H1 (cell line): ENCODE measurements at regions not wholly inside any gene's neighbourhood (a gene's known extent, or its start where the extent isn't known, plus 50 kb on each side); places are given as distances from the start of the nearest gene placed in this dataset.

Experiments
- CTCF ChIA-PET: fragments of 300-600 bp; sonication (Branson Sonifier 250); formaldehyde crosslinking; loops from one replicate; lab custom pipeline; 2021; ENCODE audit not compliant: partially characterized antibody; lab: Charles Lee
- POLR2A ChIA-PET: fragments of 300-600 bp; sonication (Branson Sonifier 250); formaldehyde crosslinking; loops from one replicate; lab custom pipeline; 2021; ENCODE audit warnings: inconsistent platforms; ENCODE audit not compliant: partially characterized antibody; lab: Charles Lee
- DNase-seq, 2 experiments: peaks; one replicate each; pipeline versions ENCODE4 v3.0.0 to v3.0.0-alpha.2; 2010 to 2022; ENCODE audit warnings: low spot score in 2 of 2, low read depth in 1 of 2, mixed read lengths in 1 of 2
- FAIRE-seq: peaks from 2 replicates; lab custom pipeline; 2011; peaks lifted over from hg19 to GRCh38; lab: Jason Lieb, UNC
- H2AFZ ChIP-seq: 2 replicates; pipeline ENCODE4 v1.8.1; 2012; ENCODE audit warnings: low read length, inconsistent platforms
- H2AK5ac ChIP-seq: 2 replicates; pipeline ENCODE4 v1.6.1; 2013; ENCODE audit warnings: low read depth, low read length
- H2BK120ac ChIP-seq: replicated peaks from 2 replicates; pipeline ENCODE3; 2013; ENCODE audit warnings: low read depth, low read length, inconsistent platforms
- H2BK12ac ChIP-seq: 2 replicates; pipeline ENCODE4 v1.6.1; 2013; ENCODE audit warnings: low read depth, low read length
- H2BK15ac ChIP-seq: 2 replicates; pipeline ENCODE4 v1.6.1; 2013; ENCODE audit warnings: low read length
- H2BK20ac ChIP-seq: 2 replicates; pipeline ENCODE4 v1.6.1; 2013; ENCODE audit warnings: low read length
- H2BK5ac ChIP-seq: 2 replicates; pipeline ENCODE4 v1.6.1; 2013; ENCODE audit warnings: low read depth, low read length
- H3K14ac ChIP-seq: 2 replicates; pipeline ENCODE4 v1.6.1; 2013; ENCODE audit warnings: inconsistent platforms; ENCODE audit not compliant: insufficient read length
- H3K18ac ChIP-seq: 2 replicates; pipeline ENCODE4 v1.6.1; 2013; ENCODE audit warnings: low read length; ENCODE audit errors: extremely low read depth
- H3K23ac ChIP-seq: 2 replicates; pipeline ENCODE4 v1.6.1; 2013; ENCODE audit warnings: inconsistent platforms; ENCODE audit not compliant: insufficient read length
- H3K23me2 ChIP-seq: 2 replicates; pipeline ENCODE4 v1.6.1; 2013; ENCODE audit warnings: low read depth, low read length
- H3K27ac ChIP-seq: 2 replicates; pipeline ENCODE4 v1.6.1; 2011; ENCODE audit warnings: low read depth, low read length, inconsistent platforms
- H3K27me3 ChIP-seq, 4 experiments: replicated peaks in 1 of 4; 1 replicate in 1 of 4; 2 replicates in 3 of 4; pipeline versions ENCODE4 v1.6.1 to v1.8.1; 2011 to 2013; ENCODE audit warnings: low read length in 3 of 4, mild to moderate bottlenecking in 3 of 4, inconsistent platforms in 2 of 4, mixed read lengths in 2 of 4, moderate library complexity in 1 of 4; ENCODE audit not compliant: control insufficient read depth in 3 of 4, insufficient read depth in 3 of 4; ENCODE audit errors: extremely low read depth in 1 of 4
- H3K36me3 ChIP-seq, 4 experiments: 2 replicates each; pipeline versions ENCODE4 v1.6.1 to v1.8.1; 2011 to 2013; ENCODE audit warnings: mild to moderate bottlenecking in 4 of 4, low read length in 3 of 4, moderate library complexity in 2 of 4, control low read depth in 1 of 4, inconsistent platforms in 1 of 4; ENCODE audit not compliant: insufficient read depth in 4 of 4, control insufficient read depth in 2 of 4
- H3K4ac ChIP-seq: replicated peaks from 2 replicates; pipeline ENCODE3; 2013; ENCODE audit warnings: low read length, low read depth, mixed read lengths, inconsistent platforms; ENCODE audit not compliant: insufficient read length
- H3K4me1 ChIP-seq, 4 experiments: replicated peaks in 1 of 4; 1 replicate in 1 of 4; 2 replicates in 3 of 4; pipeline versions ENCODE4 v1.6.1 to v1.8.1; 2011 to 2013; ENCODE audit warnings: low read length in 3 of 4, inconsistent platforms in 2 of 4, mixed read lengths in 1 of 4; ENCODE audit not compliant: insufficient read depth in 4 of 4, control insufficient read depth in 3 of 4
- H3K4me2 ChIP-seq, 2 experiments: 2 replicates each; pipeline versions ENCODE4 v1.6.1 to v1.8.1; 2011 to 2013; ENCODE audit warnings: low read depth in 2 of 2, low read length in 2 of 2, control low read depth in 1 of 2, inconsistent platforms in 1 of 2, mild to moderate bottlenecking in 1 of 2; ENCODE audit not compliant: insufficient read depth in 1 of 2
- H3K4me3 ChIP-seq, 4 experiments: fragments of 200-600, 300-600 bp in 1 of 4; sonication (generic), shearing (Covaris generic), sonication (Bioruptor Twin) in 1 of 4; 2 replicates each; pipeline versions ENCODE4 v1.5.1 to v1.8.1; 2011 to 2016; ENCODE audit warnings: low read length in 4 of 4, low read depth in 3 of 4, control low read depth in 2 of 4, inconsistent platforms in 2 of 4, mild to moderate bottlenecking in 2 of 4, mixed read lengths in 1 of 4, moderate library complexity in 1 of 4; ENCODE audit not compliant: insufficient read depth in 2 of 4; ENCODE audit errors: extremely low read depth in 1 of 4
- H3K56ac ChIP-seq: replicated peaks from 2 replicates; pipeline ENCODE3; 2013; ENCODE audit warnings: low read depth, mild to moderate bottlenecking, mixed read lengths, low read length, inconsistent platforms; ENCODE audit not compliant: insufficient read length
- H3K79me1 ChIP-seq: 2 replicates; pipeline ENCODE4 v1.6.1; 2013; ENCODE audit warnings: low read depth, low read length, control low read depth
- H3K79me2 ChIP-seq, 2 experiments: 2 replicates each; pipeline versions ENCODE4 v1.6.1 to v1.8.1; 2012 to 2013; ENCODE audit warnings: low read length in 2 of 2, mild to moderate bottlenecking in 2 of 2, inconsistent platforms in 1 of 2; ENCODE audit not compliant: insufficient read depth in 2 of 2, control insufficient read depth in 1 of 2
- H3K9ac ChIP-seq, 4 experiments: replicated peaks in 1 of 4; 1 replicate in 1 of 4; 2 replicates in 3 of 4; pipeline versions ENCODE4 v1.6.1 to v1.8.1; 2011 to 2013; ENCODE audit warnings: low read depth in 3 of 4, low read length in 3 of 4, control low read depth in 2 of 4, mild to moderate bottlenecking in 2 of 4, moderate library complexity in 2 of 4, inconsistent platforms in 1 of 4; ENCODE audit errors: extremely low read depth in 1 of 4
- H3K9me3 ChIP-seq, 2 experiments: 2 replicates each; pipeline versions ENCODE4 v1.6.1 to v1.8.1; 2012 to 2013; ENCODE audit warnings: mild to moderate bottlenecking in 2 of 2, moderate library complexity in 2 of 2, control low read depth in 1 of 2, inconsistent platforms in 1 of 2, low read depth in 1 of 2, low read length in 1 of 2, mixed read lengths in 1 of 2; ENCODE audit not compliant: insufficient read depth in 2 of 2
- H4K20me1 ChIP-seq, 2 experiments: replicated peaks in 1 of 2; 2 replicates each; pipeline versions ENCODE3 to v1.8.1; 2011 to 2013; ENCODE audit warnings: inconsistent platforms in 2 of 2, low read length in 2 of 2, mild to moderate bottlenecking in 1 of 2; ENCODE audit not compliant: insufficient read depth in 2 of 2, control insufficient read depth in 1 of 2
- H4K5ac ChIP-seq: 2 replicates; pipeline ENCODE4 v1.6.1; 2013; ENCODE audit warnings: low read length, low read depth, mixed read lengths, inconsistent platforms; ENCODE audit not compliant: insufficient read length
- H4K8ac ChIP-seq: 2 replicates; pipeline ENCODE4 v1.8.0; 2013; ENCODE audit warnings: mild to moderate bottlenecking, moderate library complexity, low read length, inconsistent platforms; ENCODE audit not compliant: insufficient read depth; ENCODE audit errors: extremely low read depth
- H4K91ac ChIP-seq: replicated peaks from 2 replicates; pipeline ENCODE3; 2013; ENCODE audit warnings: low read length, mixed read lengths, inconsistent platforms; ENCODE audit not compliant: insufficient read length
- HDAC6 ChIP-seq: IDR thresholded peaks from one replicate; pipeline ENCODE4 v1.7.1; 2012; ENCODE audit warnings: low read depth, mild to moderate bottlenecking, inconsistent platforms, low read length, moderate library complexity
- KDM1A ChIP-seq: fragments of 200-600, 300-600 bp; sonication (generic); IDR thresholded peaks from 2 replicates; pipeline ENCODE4 v1.7.1; 2016; ENCODE audit warnings: mild to moderate bottlenecking, low read length, borderline replicate concordance
- WGBS, 2 experiments: shearing (Covaris generic) in 1 of 2; methylation state at CpG; one replicate each; pipeline versions ENCODE4 v1.1.6 to v1.1.7; 2013 to 2015; ENCODE audit warnings: low lambda C conversion rate in 2 of 2, mixed read lengths in 2 of 2, inconsistent platforms in 1 of 2, low coverage in 1 of 2, missing lambda C conversion rate in 1 of 2; ENCODE audit not compliant: insufficient replicate concordance in 2 of 2, insufficient coverage in 1 of 2, insufficient read length in 1 of 2; ENCODE audit errors: extremely low coverage in 1 of 2, missing lambda C conversion rate in 1 of 2; 5-methylcytosine and 5-hydroxymethylcytosine counted together

- Histone ChIP-seq H2BK15ac (no peak overlapping the region), H3K27ac (no peak overlapping the region), H3K18ac (no peak overlapping the region), H2AFZ (no peak overlapping the region), H3K14ac (no peak overlapping the region), H4K91ac (no peak overlapping the region), H3K4me1 (peaks cover 0 to 3% (median 0%) of the 10 kb centered on the region in 4 experiments; a peak in 1 of 7 replicates), H3K79me1 (no peaks in the 10 kb centered on the region), H3K9ac (no peak overlapping the region), H3K23ac (no peak overlapping the region), H2BK20ac (no peak overlapping the region), H3K9me3 (peaks cover 2 to 9% of the 10 kb centered on the region in 2 experiments; a peak in 1 of 4 replicates), H3K23me2 (no peaks in the 10 kb centered on the region), H3K79me2 (no peaks in the 10 kb centered on the region), H3K27me3 (no peaks in the 10 kb centered on the region), H3K4me2 (no peak overlapping the region), H3K56ac (no peak overlapping the region), H3K4ac (no peak overlapping the region), H4K8ac (no peak overlapping the region), H3K4me3 (no peak overlapping the region), H2AK5ac (no peak overlapping the region), H4K5ac (no peak overlapping the region), H3K36me3 (no peaks in the 10 kb centered on the region; a peak in 2 of 8 replicates), H2BK5ac (no peak overlapping the region), H2BK120ac (no peak overlapping the region), H2BK12ac (no peak overlapping the region), H4K20me1 (no peaks in the 10 kb centered on the region)
- DNase-seq (no peak), FAIRE-seq (no peak)
- CTCF ChIA-PET: interaction anchor here (0.6 kb wide), 1 partner anchor 749 kb away, joined by 3 read pairs; no protein-coding TSS in a partner anchor
- POLR2A ChIA-PET: no interaction called here
- 88% methylated on average over 1 of the region's 1 CpG; no CpG with 5 or more reads in 1 of the 2 experiments for WGBS, 2 experiments
- TF ChIP-seq HDAC6 (no peak), KDM1A (no peak)
Measured at GRCh38 chr7:84923348-84923747, 263.5 kb downstream of the SEMA3D start.
